ENCODE measurements at regions not wholly inside any gene's neighbourhood (a gene's known extent, or its start where the extent isn't known, plus 50 kb on each side); places are given as distances from the start of the nearest gene placed in this dataset.

- Histone ChIP-seq H3K27me3 (ENCODE audit: control insufficient read depth in 1 of 2, insufficient read depth in 2 of 2, low read length in 2 of 2) (no peaks in the 10 kb centered on the region), H3K27ac (ENCODE audit: extremely low read length, insufficient read depth, low read length) (no peak overlapping the region), H3K79me2 (ENCODE audit: insufficient read depth, low read length) (no peaks in the 10 kb centered on the region), H4K20me1 (ENCODE audit: insufficient read depth, low read length) (no peaks in the 10 kb centered on the region), H3K4me2 (ENCODE audit: low read depth, low read length) (no peak overlapping the region), H3K4me1 (ENCODE audit: insufficient read depth, low read length) (no peaks in the 10 kb centered on the region), H2AFZ (ENCODE audit: low read length) (no peak overlapping the region), H3K9me3 (ENCODE audit: low read length) (no peaks in the 10 kb centered on the region), H3K9ac (ENCODE audit: insufficient read depth, low read depth, low read length) (no peak overlapping the region), H3K4me3 (replicated peaks in 1 of 3; ENCODE audit: insufficient read depth in 1 of 3, low read depth in 2 of 3, low read length in 3 of 3) (no peak overlapping the region), H3K36me3 (replicated peaks in 1 of 2; ENCODE audit: control insufficient read depth in 1 of 2, insufficient read depth in 2 of 2, low read length in 2 of 2) (no peaks in the 10 kb centered on the region)
- 8% methylated on average over 4 of the region's 4 CpGs for WGBS (ENCODE audit: low lambda C conversion rate)
- DNase-seq (ENCODE audit: low spot score) (no peak), ATAC-seq (no peak), FAIRE-seq (no peak)
- intact Hi-C loops (cut with micrococcal nuclease; ENCODE audit: unreplicated experiment), result no loop called here
- no peak for TF ChIP-seq DMAP1 (CRISPR knock-in tag; IDR thresholded peaks at IDR 0.05)
- no peak for TF ChIP-seq ZNF282 (IDR thresholded peaks at IDR 0.05; ENCODE audit: partially characterized antibody)
- no peak for TF ChIP-seq HBP1 (CRISPR knock-in tag; IDR thresholded peaks at IDR 0.05; ENCODE audit: low read depth)
- TF ChIP-seq CEBPG (CRISPR knock-in tag; IDR thresholded peaks at IDR 0.05), result no peak
- no peak for TF ChIP-seq NBN (conservative IDR thresholded peaks at IDR 0.05)
- TF ChIP-seq SP4 (CRISPR knock-in tag; IDR thresholded peaks at IDR 0.05), result no peak
- no peak for TF ChIP-seq MZF1 (CRISPR knock-in tag; IDR thresholded peaks at IDR 0.05; ENCODE audit: borderline replicate concordance)
- no peak for TF ChIP-seq ZNF703 (CRISPR knock-in tag; IDR thresholded peaks at IDR 0.05; ENCODE audit: borderline replicate concordance)
- CTCF ChIA-PET (ENCODE audit: low intra/inter-chr PET ratio, low total read pairs), result no interaction called here
- POLR2A ChIA-PET, result no interaction called here
- no TSS peak for BruUV-seq (replicated peaks)
- in situ Hi-C loops (cut with HindIII; ENCODE audit: extremely low pct_ligation_motif_present, low pct_unique_long_range_greater_than_20kb), result no loop called here
These were observed 61.8 kb upstream of the PGBD5 start for GRCh38 chr1:230487773-230488428.

DNA sequence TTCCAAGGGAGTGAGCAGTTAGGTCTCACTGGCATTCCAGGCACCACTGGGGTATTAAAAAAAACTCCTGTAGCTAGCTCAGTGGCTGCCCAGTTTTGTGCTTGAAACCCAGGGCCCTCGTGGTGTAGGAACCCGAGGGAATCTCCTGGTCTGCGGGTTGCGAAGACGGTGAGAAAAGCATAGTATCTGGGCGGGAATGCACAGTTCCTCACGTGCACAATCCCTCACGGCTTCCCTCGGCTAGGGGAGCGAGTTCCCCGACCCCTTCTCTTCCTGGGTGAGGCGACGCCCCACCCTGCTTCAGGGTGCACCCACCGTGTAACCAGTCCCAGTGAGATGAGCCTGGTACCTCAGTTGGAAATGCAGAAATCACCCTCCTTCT, 50.5 kb upstream of the PGBD5 start:
- ATAC-seq, result no peak
- Histone ChIP-seq H4K20me1 (ENCODE audit: insufficient read depth, low read length) (no peaks in the 10 kb centered on the region), H3K4me1 (ENCODE audit: insufficient read depth, low read length) (no peaks in the 10 kb centered on the region), H3K9ac (ENCODE audit: insufficient read depth, low read depth, low read length) (no peak overlapping the region), H3K36me3 (replicated peaks in 1 of 2; ENCODE audit: control insufficient read depth in 1 of 2, insufficient read depth in 2 of 2, low read length in 2 of 2) (no peaks in the 10 kb centered on the region), H3K27me3 (ENCODE audit: control insufficient read depth in 1 of 2, insufficient read depth in 2 of 2, low read length in 2 of 2) (no peaks in the 10 kb centered on the region; a peak in 1 of 5 replicates), H3K4me3 (replicated peaks in 1 of 3; ENCODE audit: insufficient read depth in 1 of 3, low read depth in 2 of 3, low read length in 3 of 3) (no peak overlapping the region), H3K79me2 (ENCODE audit: insufficient read depth, low read length) (no peaks in the 10 kb centered on the region), H3K4me2 (ENCODE audit: low read depth, low read length) (no peak overlapping the region), H3K27ac (ENCODE audit: extremely low read length, insufficient read depth, low read length) (no peak overlapping the region), H3K9me3 (ENCODE audit: low read length) (no peaks in the 10 kb centered on the region), H2AFZ (ENCODE audit: low read length) (no peak overlapping the region)
- ChIA-PET CTCF (ENCODE audit: low intra/inter-chr PET ratio, low total read pairs) (no interaction called here), POLR2A (no interaction called here)
- in situ Hi-C loops (cut with HindIII; ENCODE audit: extremely low pct_ligation_motif_present, low pct_unique_long_range_greater_than_20kb), result no loop called here
- intact Hi-C loops (cut with micrococcal nuclease; ENCODE audit: unreplicated experiment), result no loop called here
- no peak for FAIRE-seq
- WGBS (ENCODE audit: low lambda C conversion rate), result 40% methylated on average over 4 of the region's 14 CpGs
- no peak for DNase-seq (ENCODE audit: low spot score)
- BruUV-seq (replicated peaks), result no TSS peak
- TF ChIP-seq, protein P1, sequence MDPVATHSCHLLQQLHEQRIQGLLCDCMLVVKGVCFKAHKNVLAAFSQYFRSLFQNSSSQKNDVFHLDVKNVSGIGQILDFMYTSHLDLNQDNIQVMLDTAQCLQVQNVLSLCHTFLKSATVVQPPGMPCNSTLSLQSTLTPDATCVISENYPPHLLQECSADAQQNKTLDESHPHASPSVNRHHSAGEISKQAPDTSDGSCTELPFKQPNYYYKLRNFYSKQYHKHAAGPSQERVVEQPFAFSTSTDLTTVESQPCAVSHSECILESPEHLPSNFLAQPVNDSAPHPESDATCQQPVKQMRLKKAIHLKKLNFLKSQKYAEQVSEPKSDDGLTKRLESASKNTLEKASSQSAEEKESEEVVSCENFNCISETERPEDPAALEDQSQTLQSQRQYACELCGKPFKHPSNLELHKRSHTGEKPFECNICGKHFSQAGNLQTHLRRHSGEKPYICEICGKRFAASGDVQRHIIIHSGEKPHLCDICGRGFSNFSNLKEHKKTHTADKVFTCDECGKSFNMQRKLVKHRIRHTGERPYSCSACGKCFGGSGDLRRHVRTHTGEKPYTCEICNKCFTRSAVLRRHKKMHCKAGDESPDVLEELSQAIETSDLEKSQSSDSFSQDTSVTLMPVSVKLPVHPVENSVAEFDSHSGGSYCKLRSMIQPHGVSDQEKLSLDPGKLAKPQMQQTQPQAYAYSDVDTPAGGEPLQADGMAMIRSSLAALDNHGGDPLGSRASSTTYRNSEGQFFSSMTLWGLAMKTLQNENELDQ (CRISPR knock-in tag; IDR thresholded peaks at IDR 0.05; ENCODE audit: borderline replicate concordance), result no peak
- TF ChIP-seq XBP1 (CRISPR knock-in tag; IDR thresholded peaks at IDR 0.05) (no peak), NR2F1 (CRISPR knock-in tag; IDR thresholded peaks at IDR 0.05) (no peak)

Measured in HepG2 (cell line).